Loucy (cell line): ENCODE measurements at regions not wholly inside any gene's neighbourhood (a gene's known extent, or its start where the extent isn't known, plus 50 kb on each side); places are given as distances from the start of the nearest gene placed in this dataset.
A peak's percentile ranks its signal among the peaks of the same experiment; 100 is the strongest.

Source experiments
- H2AFZ ChIP-seq: fragments of 200-600 bp; sonication (generic); 2 replicates; pipeline ENCODE4 v1.6.0; 2016; ENCODE audit warnings: antibody characterized with exemption, mild to moderate bottlenecking, low read length, moderate library complexity
- H3F3A ChIP-seq: fragments of 200-600 bp; 2 replicates; pipeline ENCODE4 v1.6.0; 2016; ENCODE audit warnings: antibody characterized with exemption, low read depth, mild to moderate bottlenecking
- H3K27me3 ChIP-seq: fragments of 200-600 bp; sonication (generic); 2 replicates; pipeline ENCODE4 v1.6.1; 2014; ENCODE audit warnings: low read length, mild to moderate bottlenecking; ENCODE audit not compliant: insufficient read depth, poor library complexity, severe bottlenecking
- H3K36me3 ChIP-seq: fragments of 200-600 bp; sonication (generic); 2 replicates; pipeline ENCODE4 v1.6.1; 2016; ENCODE audit warnings: low read length; ENCODE audit not compliant: insufficient read depth
- H3K4me1 ChIP-seq: fragments of 200-600 bp; sonication (generic); 2 replicates; pipeline ENCODE4 v1.5.1; 2014; ENCODE audit warnings: low read length, mild to moderate bottlenecking; ENCODE audit not compliant: insufficient read depth, poor library complexity, severe bottlenecking
- H3K4me2 ChIP-seq: fragments of 200-600 bp; sonication (generic); 2 replicates; pipeline ENCODE4 v1.6.0; 2014; ENCODE audit warnings: antibody characterized with exemption, low read length, low read depth, mild to moderate bottlenecking; ENCODE audit not compliant: poor library complexity, severe bottlenecking
- H3K4me3 ChIP-seq: fragments of 200-600 bp; sonication (generic); 2 replicates; pipeline ENCODE4 v1.5.1; 2014; ENCODE audit warnings: low read length, mild to moderate bottlenecking, mixed read lengths; ENCODE audit not compliant: poor library complexity, severe bottlenecking
- H3K79me2 ChIP-seq: fragments of 200-600 bp; sonication (generic); 2 replicates; pipeline ENCODE4 v1.6.1; 2014; ENCODE audit warnings: low read length; ENCODE audit not compliant: insufficient read depth
- H3K9ac ChIP-seq: fragments of 200-600 bp; sonication (generic); 2 replicates; pipeline ENCODE4 v1.6.0; 2014; ENCODE audit warnings: mild to moderate bottlenecking, low read depth, low read length, moderate library complexity; ENCODE audit not compliant: poor library complexity, severe bottlenecking
- H3K9me2 ChIP-seq: fragments of 200-600 bp; sonication (generic); replicated peaks from 2 replicates; pipeline ENCODE4 v1.6.1; 2016; ENCODE audit warnings: low read depth, low read length, mixed read lengths
- H3K9me3 ChIP-seq: fragments of 200-600 bp; sonication (generic); 2 replicates; pipeline ENCODE4 v1.6.1; 2014; ENCODE audit warnings: mild to moderate bottlenecking, antibody characterized with exemption, low read length, low read depth; ENCODE audit not compliant: insufficient read depth
- H4K20me1 ChIP-seq: fragments of 200-600 bp; sonication (generic); 2 replicates; pipeline ENCODE4 v1.6.0; 2014; ENCODE audit warnings: antibody characterized with exemption, low read length, mild to moderate bottlenecking; ENCODE audit not compliant: insufficient read depth, poor library complexity, severe bottlenecking
- CTCF ChIP-seq: fragments of 200-600 bp; sonication (generic); conservative IDR thresholded peaks from 2 replicates; pipeline ENCODE4 v1.5.1; 2014; ENCODE audit warnings: mild to moderate bottlenecking, antibody characterized with exemption, low read length
- EZH2phosphoT487 ChIP-seq: fragments of 200-600 bp; IDR thresholded peaks from 2 replicates; pipeline ENCODE4 v1.6.1; 2018; ENCODE audit warnings: antibody characterized with exemption, mild to moderate bottlenecking, moderate library complexity, borderline replicate concordance

GRCh38 chr1:172903581-172904220 is 147.0 kb downstream of the TNFSF18 start:
- peaks cover 78% of the 10 kb centered on the region for H3K4me1 ChIP-seq
- TF ChIP-seq CTCF (no peak), EZH2phosphoT487 (no peak)
- H4K20me1 ChIP-seq: no peaks in the 10 kb centered on the region
- peaks cover 23% of the 10 kb centered on the region for H3F3A ChIP-seq
- no peak overlapping the region for H3K4me3 ChIP-seq
- no peaks in the 10 kb centered on the region for H3K27me3 ChIP-seq
- no peak overlapping the region for H2AFZ ChIP-seq
- H3K36me3 ChIP-seq: no peaks in the 10 kb centered on the region
- no peaks in the 10 kb centered on the region for H3K9me2 ChIP-seq
- no peaks in the 10 kb centered on the region for H3K79me2 ChIP-seq
- H3K9me3 ChIP-seq: peaks cover 7% of the 10 kb centered on the region; the same call in 1 of the 2 replicates
- H3K9ac ChIP-seq: no peak overlapping the region
- no peak overlapping the region for H3K4me2 ChIP-seq

- Histone ChIP-seq H3K9me2 (no peaks in the 10 kb centered on the region), H3K4me1 (peaks cover 67% of the 10 kb centered on the region), H3K27me3 (no peaks in the 10 kb centered on the region), H3K9ac (peak overlapping the region; percentile 33), H3K36me3 (no peaks in the 10 kb centered on the region), H3K79me2 (no peaks in the 10 kb centered on the region), H3K4me2 (peak overlapping the region; percentile 82), H3F3A (peaks cover 20% of the 10 kb centered on the region), H3K4me3 (no peak overlapping the region), H2AFZ (no peak overlapping the region), H4K20me1 (no peaks in the 10 kb centered on the region), H3K9me3 (peaks cover 7% of the 10 kb centered on the region; the same call in 1 of the 2 replicates)
- no peak for TF ChIP-seq CTCF
- TF ChIP-seq EZH2phosphoT487: no peak
Observed at GRCh38 chr1:172905452-172905851, 145.3 kb downstream of the TNFSF18 start.

GRCh38 chr1:172906778-172907592 is 143.8 kb downstream of the TNFSF18 start:
- Histone ChIP-seq H3K4me1 (peaks cover 56% of the 10 kb centered on the region), H2AFZ (peak overlapping the region; percentile 65), H3K36me3 (no peaks in the 10 kb centered on the region), H3K27me3 (no peaks in the 10 kb centered on the region), H3K9me3 (peaks cover 7% of the 10 kb centered on the region; the same call in 1 of the 2 replicates), H3K4me2 (peak overlapping the region; percentile 82), H3F3A (peaks cover 18% of the 10 kb centered on the region), H4K20me1 (no peaks in the 10 kb centered on the region), H3K79me2 (no peaks in the 10 kb centered on the region), H3K9me2 (no peaks in the 10 kb centered on the region), H3K4me3 (peak overlapping the region; percentile 67), H3K9ac (peak overlapping the region; percentile 57)
- TF ChIP-seq CTCF (no peak), EZH2phosphoT487 (no peak)
